NOMO-1 treated with DMSO at 0.1 percent for 48 hours (cell line): ENCODE measurements at regions not wholly inside any gene's neighbourhood (a gene's known extent, or its start where the extent isn't known, plus 50 kb on each side); places are given as distances from the start of the nearest gene placed in this dataset.
A peak's percentile ranks its signal among the peaks of the same experiment; 100 is the strongest.

Experiments used
- DNase-seq: peaks from one replicate; lab custom pipeline; 2025; ENCODE audit not compliant: unreplicated experiment; lab: John Stamatoyannopoulos, UW

DNA sequence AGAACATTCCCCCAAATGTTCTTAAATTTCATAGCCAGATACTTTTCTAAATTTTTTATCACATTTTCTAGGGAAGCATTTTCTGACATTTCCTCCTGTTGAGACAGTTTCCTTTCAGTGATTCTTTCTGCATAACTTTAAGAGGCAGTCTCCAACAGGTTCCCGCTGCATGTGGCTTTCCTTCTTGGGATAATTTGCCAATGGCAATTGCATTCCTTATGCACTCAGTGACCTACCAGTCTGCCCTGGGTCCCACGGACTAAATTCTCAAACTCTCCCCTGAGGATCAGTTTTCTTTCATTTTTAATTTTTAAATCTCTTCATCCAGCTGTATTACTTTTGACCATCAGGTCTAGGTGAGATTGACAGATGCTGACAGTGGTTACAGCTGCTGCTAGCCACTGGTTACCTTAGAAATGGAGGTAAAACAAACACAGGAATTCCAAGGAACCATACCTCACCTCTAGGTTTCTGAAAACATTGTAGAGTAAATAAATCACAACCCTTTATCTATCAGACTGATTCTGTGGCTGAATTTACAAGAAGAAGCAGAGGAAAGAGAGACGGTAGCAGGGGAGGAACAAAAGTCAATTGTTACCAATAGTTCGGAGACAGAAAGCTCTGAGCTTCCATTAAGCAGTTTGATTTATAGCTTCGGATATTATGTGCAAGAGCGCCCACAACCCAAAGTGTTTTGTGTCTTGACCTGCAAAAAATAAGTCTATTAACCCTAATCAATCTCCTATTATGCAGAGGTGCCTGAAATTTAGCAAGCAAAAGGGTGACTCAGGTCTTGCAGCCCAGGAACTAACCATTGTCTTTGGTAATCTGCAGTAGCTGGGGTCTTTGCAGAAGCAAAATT is 216.0 kb downstream of the PMP22 start:
- no peak for DNase-seq

DNA sequence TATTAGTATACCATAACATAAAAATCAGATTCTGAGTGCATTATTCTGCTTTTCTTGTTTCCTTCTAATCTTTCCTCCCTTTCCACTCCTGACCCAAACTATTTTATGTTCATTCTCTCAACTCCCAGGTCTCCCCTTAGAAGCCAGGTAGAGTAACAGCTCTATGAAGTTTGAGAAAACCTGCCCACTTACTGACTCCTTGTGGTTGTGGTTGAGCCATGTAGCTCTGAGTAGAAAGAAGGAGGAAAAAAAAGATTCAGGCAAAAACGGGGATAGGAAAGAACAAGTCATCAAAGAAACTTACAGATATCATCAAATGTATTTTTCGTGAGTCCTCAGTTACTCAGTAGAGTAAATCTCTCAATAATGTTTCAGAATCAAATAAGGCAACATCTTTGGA is 216.7 kb downstream of the PMP22 start:
- no peak for DNase-seq

- no peak for DNase-seq
These were observed 222.8 kb downstream of the PMP22 start for GRCh38 chr17:15042311-15042710.

- DNase-seq: no peak
These were observed 225.8 kb downstream of the PMP22 start for GRCh38 chr17:15039366-15039765.

DNA sequence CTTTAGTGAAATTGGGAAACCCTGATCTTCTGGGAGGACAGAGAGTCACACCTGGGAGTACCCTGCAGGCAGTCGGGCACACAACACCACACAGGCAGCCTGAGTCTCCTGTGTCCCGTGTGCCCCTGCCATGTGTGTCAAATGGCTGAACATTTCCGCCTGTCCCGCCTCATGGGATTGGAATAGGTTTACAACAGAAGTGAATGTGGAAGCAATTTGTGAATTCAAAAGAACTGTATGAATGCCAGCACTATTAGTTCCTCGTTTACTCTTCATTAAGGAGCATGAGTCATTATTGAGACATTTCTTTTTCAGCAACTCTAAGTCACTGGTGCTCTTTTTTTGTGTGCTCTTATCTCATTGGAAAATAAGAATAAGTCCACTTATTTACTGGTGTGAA is 226.5 kb downstream of the PMP22 start:
- peak; percentile 56 for DNase-seq

DNA sequence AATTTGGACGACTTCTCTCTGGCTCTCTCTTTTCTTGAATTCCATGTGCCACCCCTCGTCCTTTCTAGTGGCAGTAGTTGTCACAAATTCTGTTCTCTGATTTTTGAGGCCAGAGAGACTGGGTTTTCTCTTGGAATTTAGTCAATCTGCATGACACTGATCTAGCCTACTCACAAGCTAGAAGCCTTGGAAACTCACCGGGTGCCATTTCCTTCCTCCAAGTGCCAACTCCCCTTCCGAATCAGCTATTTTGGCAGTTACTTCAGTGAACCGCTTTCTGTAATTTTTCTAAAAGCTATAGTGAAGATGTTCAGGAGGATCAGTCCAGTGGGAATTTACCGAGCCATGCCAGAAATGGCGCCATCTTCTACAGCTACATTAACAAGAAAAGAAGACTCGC is 228.9 kb downstream of the PMP22 start:
- DNase-seq: no peak

DNA sequence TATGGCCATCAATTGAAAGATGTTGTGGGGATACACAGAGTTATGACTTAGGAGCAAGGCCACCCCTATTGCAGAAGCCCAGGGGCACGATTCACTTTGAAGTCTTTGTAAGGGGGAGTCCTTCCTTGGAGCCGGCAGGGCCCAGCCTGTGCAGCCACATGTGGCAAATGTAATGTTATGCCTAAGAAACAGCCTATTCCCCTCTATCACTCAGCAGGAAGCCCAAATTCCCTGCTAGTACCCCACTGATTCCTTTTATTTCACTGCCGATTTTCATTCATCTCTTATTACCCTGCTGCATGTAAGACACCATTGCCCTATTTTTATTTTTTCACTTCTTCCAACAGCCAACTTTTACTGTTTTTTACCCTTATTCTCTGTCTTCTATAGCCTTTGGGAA is 233.2 kb downstream of the PMP22 start:
- DNase-seq: no peak

DNA sequence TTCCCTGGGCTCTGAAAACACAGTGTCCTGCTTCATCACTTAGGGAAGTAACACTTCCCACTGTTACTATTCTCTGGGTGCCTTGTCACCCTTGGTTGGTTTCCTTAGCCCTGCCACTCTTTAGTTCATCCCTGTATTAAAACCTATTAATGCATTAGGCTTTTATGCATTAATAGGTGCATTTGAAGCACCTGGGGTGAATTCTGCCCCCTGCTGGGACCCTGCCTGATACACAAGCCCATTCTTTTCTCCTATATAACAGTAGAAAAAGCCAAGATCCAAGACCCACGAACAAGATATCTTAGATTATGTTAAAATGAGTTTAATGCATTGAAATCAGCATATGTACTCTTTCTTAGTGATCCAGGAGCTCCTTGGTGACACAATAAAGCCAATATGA is 235.7 kb downstream of the PMP22 start:
- no peak for DNase-seq

GRCh38 chr17:15027853-15028252 is 237.3 kb downstream of the PMP22 start:
- DNase-seq: no peak

- DNase-seq: no peak
These were observed 239.0 kb downstream of the PMP22 start for GRCh38 chr17:15026088-15026487.

GRCh38 chr17:15023589-15024336 is 241.4 kb downstream of the PMP22 start:
- no peak for DNase-seq

- no peak for DNase-seq
These were observed 246.0 kb downstream of the PMP22 start for GRCh38 chr17:15019158-15019557.

DNA sequence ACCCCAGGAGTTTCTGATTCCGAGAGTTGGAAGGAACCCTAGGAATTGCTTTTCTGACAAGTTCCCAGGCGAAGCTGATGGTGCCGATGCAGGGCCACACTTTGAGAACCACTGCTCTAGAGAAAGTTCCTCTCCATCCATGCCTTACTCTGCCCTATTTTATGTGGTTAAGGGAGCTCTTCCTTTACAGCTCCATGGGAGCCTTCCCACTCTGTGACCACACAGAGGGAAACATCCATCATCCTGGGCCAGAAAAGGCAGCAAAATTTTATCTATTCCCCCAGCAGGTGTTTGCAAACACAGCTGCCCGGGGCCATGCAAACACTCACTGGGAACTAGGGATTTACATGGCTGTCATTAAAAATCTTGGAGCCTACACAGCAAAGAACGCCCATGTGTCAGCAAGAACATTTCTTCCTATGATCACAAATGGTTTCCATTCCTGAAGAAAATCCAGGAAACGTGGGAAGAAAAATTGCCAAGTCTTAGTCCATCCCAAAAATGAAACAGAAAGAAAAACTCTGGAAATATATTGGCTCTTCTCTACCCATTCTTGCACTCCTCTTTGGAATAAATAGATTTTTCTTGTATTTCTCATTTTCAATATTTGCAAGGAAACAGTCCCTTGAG is 252.7 kb downstream of the PMP22 start:
- no peak for DNase-seq

DNA sequence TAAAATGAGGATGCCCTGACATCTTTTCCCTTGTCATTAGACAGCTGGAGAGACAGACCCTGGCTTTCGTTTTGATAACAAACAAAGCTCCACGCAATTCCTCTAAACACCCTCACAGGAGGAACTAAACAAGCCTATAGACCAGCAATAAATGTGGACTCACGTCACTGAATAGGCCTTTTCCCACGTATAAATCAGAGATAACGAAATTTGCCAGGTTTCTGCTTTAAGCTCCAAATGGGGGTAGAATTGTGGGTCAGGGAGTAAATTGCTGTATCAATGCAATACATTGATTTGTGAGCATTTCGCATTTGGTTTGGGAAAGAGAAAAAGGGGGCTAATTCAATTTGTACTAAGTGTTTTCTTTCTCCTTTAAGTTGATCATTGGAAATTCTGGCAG is 256.0 kb downstream of the PMP22 start:
- no peak for DNase-seq

- DNase-seq: no peak
These were observed 258.0 kb downstream of the PMP22 start for GRCh38 chr17:15007147-15007553.

GRCh38 chr17:15006421-15007128 is 258.6 kb downstream of the PMP22 start:
- DNase-seq: no peak

DNA sequence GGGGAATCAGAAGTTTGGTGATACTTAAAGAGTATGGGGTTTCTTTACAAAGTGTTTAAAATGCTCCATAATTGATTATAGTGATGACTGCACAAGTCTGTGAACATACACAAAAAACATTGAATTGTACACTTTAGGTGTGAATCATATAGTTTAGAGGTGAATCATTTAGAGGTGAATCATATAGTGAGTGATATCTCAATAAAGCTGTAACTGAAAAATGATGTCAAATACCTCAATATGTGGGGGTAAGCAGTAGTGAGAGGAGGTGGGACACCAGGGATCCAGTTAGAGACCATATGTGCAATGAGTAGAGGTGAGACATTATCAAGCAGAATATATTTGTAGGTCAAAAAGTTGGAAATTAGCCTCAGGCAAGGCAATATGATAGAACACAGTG is 264.5 kb downstream of the PMP22 start:
- no peak for DNase-seq

GRCh38 chr17:14997290-14997689 is 267.8 kb downstream of the PMP22 start:
- DNase-seq: no peak

- DNase-seq: no peak
These were observed 279.0 kb downstream of the PMP22 start for GRCh38 chr17:14986127-14986526.

- DNase-seq: no peak
These were observed 292.3 kb downstream of the PMP22 start for GRCh38 chr17:14972844-14973243.

DNA sequence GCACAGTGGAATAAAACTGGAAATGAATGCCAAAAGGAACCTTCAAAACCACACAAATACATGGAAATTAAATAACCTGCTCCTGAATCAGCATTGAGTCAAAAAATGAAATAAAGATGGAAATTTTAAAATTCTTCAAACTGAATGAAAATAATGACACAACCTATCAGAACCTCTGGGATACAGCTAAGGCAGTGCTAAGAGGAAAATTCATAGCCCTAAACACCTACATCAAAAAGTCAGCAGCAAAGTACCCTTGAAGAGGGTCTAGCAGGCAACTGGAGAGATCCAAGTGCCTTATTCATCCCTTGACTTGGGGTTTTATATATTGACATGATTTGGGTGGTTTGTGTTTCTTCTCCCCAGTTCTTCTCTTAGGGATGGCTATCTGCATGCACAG is 294.1 kb downstream of the PMP22 start:
- DNase-seq: no peak
